H1 (cell line): ENCODE measurements at regions not wholly inside any gene's neighbourhood (a gene's known extent, or its start where the extent isn't known, plus 50 kb on each side); places are given as distances from the start of the nearest gene placed in this dataset.

Experiments used
- CTCF ChIA-PET: fragments of 300-600 bp; sonication (Branson Sonifier 250); formaldehyde crosslinking; loops from one replicate; lab custom pipeline; 2021; ENCODE audit not compliant: partially characterized antibody; lab: Charles Lee
- POLR2A ChIA-PET: fragments of 300-600 bp; sonication (Branson Sonifier 250); formaldehyde crosslinking; loops from one replicate; lab custom pipeline; 2021; ENCODE audit warnings: inconsistent platforms; ENCODE audit not compliant: partially characterized antibody; lab: Charles Lee
- DNase-seq, 2 experiments: peaks; one replicate each; pipeline versions ENCODE4 v3.0.0 to v3.0.0-alpha.2; 2010 to 2022; ENCODE audit warnings: low spot score in 2 of 2, low read depth in 1 of 2, mixed read lengths in 1 of 2
- FAIRE-seq: peaks from 2 replicates; lab custom pipeline; 2011; peaks lifted over from hg19 to GRCh38; lab: Jason Lieb, UNC
- H2AFZ ChIP-seq: 2 replicates; pipeline ENCODE4 v1.8.1; 2012; ENCODE audit warnings: low read length, inconsistent platforms
- H2AK5ac ChIP-seq: 2 replicates; pipeline ENCODE4 v1.6.1; 2013; ENCODE audit warnings: low read depth, low read length
- H2BK120ac ChIP-seq: replicated peaks from 2 replicates; pipeline ENCODE3; 2013; ENCODE audit warnings: low read depth, low read length, inconsistent platforms
- H2BK12ac ChIP-seq: 2 replicates; pipeline ENCODE4 v1.6.1; 2013; ENCODE audit warnings: low read depth, low read length
- H2BK15ac ChIP-seq: 2 replicates; pipeline ENCODE4 v1.6.1; 2013; ENCODE audit warnings: low read length
- H2BK20ac ChIP-seq: 2 replicates; pipeline ENCODE4 v1.6.1; 2013; ENCODE audit warnings: low read length
- H2BK5ac ChIP-seq: 2 replicates; pipeline ENCODE4 v1.6.1; 2013; ENCODE audit warnings: low read depth, low read length
- H3K14ac ChIP-seq: 2 replicates; pipeline ENCODE4 v1.6.1; 2013; ENCODE audit warnings: inconsistent platforms; ENCODE audit not compliant: insufficient read length
- H3K18ac ChIP-seq: 2 replicates; pipeline ENCODE4 v1.6.1; 2013; ENCODE audit warnings: low read length; ENCODE audit errors: extremely low read depth
- H3K23ac ChIP-seq: 2 replicates; pipeline ENCODE4 v1.6.1; 2013; ENCODE audit warnings: inconsistent platforms; ENCODE audit not compliant: insufficient read length
- H3K23me2 ChIP-seq: 2 replicates; pipeline ENCODE4 v1.6.1; 2013; ENCODE audit warnings: low read depth, low read length
- H3K27ac ChIP-seq: 2 replicates; pipeline ENCODE4 v1.6.1; 2011; ENCODE audit warnings: low read depth, low read length, inconsistent platforms
- H3K27me3 ChIP-seq, 4 experiments: replicated peaks in 1 of 4; 1 replicate in 1 of 4; 2 replicates in 3 of 4; pipeline versions ENCODE4 v1.6.1 to v1.8.1; 2011 to 2013; ENCODE audit warnings: low read length in 3 of 4, mild to moderate bottlenecking in 3 of 4, inconsistent platforms in 2 of 4, mixed read lengths in 2 of 4, moderate library complexity in 1 of 4; ENCODE audit not compliant: control insufficient read depth in 3 of 4, insufficient read depth in 3 of 4; ENCODE audit errors: extremely low read depth in 1 of 4
- H3K36me3 ChIP-seq, 4 experiments: 2 replicates each; pipeline versions ENCODE4 v1.6.1 to v1.8.1; 2011 to 2013; ENCODE audit warnings: mild to moderate bottlenecking in 4 of 4, low read length in 3 of 4, moderate library complexity in 2 of 4, control low read depth in 1 of 4, inconsistent platforms in 1 of 4; ENCODE audit not compliant: insufficient read depth in 4 of 4, control insufficient read depth in 2 of 4
- H3K4ac ChIP-seq: replicated peaks from 2 replicates; pipeline ENCODE3; 2013; ENCODE audit warnings: low read length, low read depth, mixed read lengths, inconsistent platforms; ENCODE audit not compliant: insufficient read length
- H3K4me1 ChIP-seq, 4 experiments: replicated peaks in 1 of 4; 1 replicate in 1 of 4; 2 replicates in 3 of 4; pipeline versions ENCODE4 v1.6.1 to v1.8.1; 2011 to 2013; ENCODE audit warnings: low read length in 3 of 4, inconsistent platforms in 2 of 4, mixed read lengths in 1 of 4; ENCODE audit not compliant: insufficient read depth in 4 of 4, control insufficient read depth in 3 of 4
- H3K4me2 ChIP-seq, 2 experiments: 2 replicates each; pipeline versions ENCODE4 v1.6.1 to v1.8.1; 2011 to 2013; ENCODE audit warnings: low read depth in 2 of 2, low read length in 2 of 2, control low read depth in 1 of 2, inconsistent platforms in 1 of 2, mild to moderate bottlenecking in 1 of 2; ENCODE audit not compliant: insufficient read depth in 1 of 2
- H3K4me3 ChIP-seq, 4 experiments: fragments of 200-600, 300-600 bp in 1 of 4; sonication (generic), shearing (Covaris generic), sonication (Bioruptor Twin) in 1 of 4; 2 replicates each; pipeline versions ENCODE4 v1.5.1 to v1.8.1; 2011 to 2016; ENCODE audit warnings: low read length in 4 of 4, low read depth in 3 of 4, control low read depth in 2 of 4, inconsistent platforms in 2 of 4, mild to moderate bottlenecking in 2 of 4, mixed read lengths in 1 of 4, moderate library complexity in 1 of 4; ENCODE audit not compliant: insufficient read depth in 2 of 4; ENCODE audit errors: extremely low read depth in 1 of 4
- H3K56ac ChIP-seq: replicated peaks from 2 replicates; pipeline ENCODE3; 2013; ENCODE audit warnings: low read depth, mild to moderate bottlenecking, mixed read lengths, low read length, inconsistent platforms; ENCODE audit not compliant: insufficient read length
- H3K79me1 ChIP-seq: 2 replicates; pipeline ENCODE4 v1.6.1; 2013; ENCODE audit warnings: low read depth, low read length, control low read depth
- H3K79me2 ChIP-seq, 2 experiments: 2 replicates each; pipeline versions ENCODE4 v1.6.1 to v1.8.1; 2012 to 2013; ENCODE audit warnings: low read length in 2 of 2, mild to moderate bottlenecking in 2 of 2, inconsistent platforms in 1 of 2; ENCODE audit not compliant: insufficient read depth in 2 of 2, control insufficient read depth in 1 of 2
- H3K9ac ChIP-seq, 4 experiments: replicated peaks in 1 of 4; 1 replicate in 1 of 4; 2 replicates in 3 of 4; pipeline versions ENCODE4 v1.6.1 to v1.8.1; 2011 to 2013; ENCODE audit warnings: low read depth in 3 of 4, low read length in 3 of 4, control low read depth in 2 of 4, mild to moderate bottlenecking in 2 of 4, moderate library complexity in 2 of 4, inconsistent platforms in 1 of 4; ENCODE audit errors: extremely low read depth in 1 of 4
- H3K9me3 ChIP-seq, 2 experiments: 2 replicates each; pipeline versions ENCODE4 v1.6.1 to v1.8.1; 2012 to 2013; ENCODE audit warnings: mild to moderate bottlenecking in 2 of 2, moderate library complexity in 2 of 2, control low read depth in 1 of 2, inconsistent platforms in 1 of 2, low read depth in 1 of 2, low read length in 1 of 2, mixed read lengths in 1 of 2; ENCODE audit not compliant: insufficient read depth in 2 of 2
- H4K20me1 ChIP-seq, 2 experiments: replicated peaks in 1 of 2; 2 replicates each; pipeline versions ENCODE3 to v1.8.1; 2011 to 2013; ENCODE audit warnings: inconsistent platforms in 2 of 2, low read length in 2 of 2, mild to moderate bottlenecking in 1 of 2; ENCODE audit not compliant: insufficient read depth in 2 of 2, control insufficient read depth in 1 of 2
- H4K5ac ChIP-seq: 2 replicates; pipeline ENCODE4 v1.6.1; 2013; ENCODE audit warnings: low read length, low read depth, mixed read lengths, inconsistent platforms; ENCODE audit not compliant: insufficient read length
- H4K8ac ChIP-seq: 2 replicates; pipeline ENCODE4 v1.8.0; 2013; ENCODE audit warnings: mild to moderate bottlenecking, moderate library complexity, low read length, inconsistent platforms; ENCODE audit not compliant: insufficient read depth; ENCODE audit errors: extremely low read depth
- H4K91ac ChIP-seq: replicated peaks from 2 replicates; pipeline ENCODE3; 2013; ENCODE audit warnings: low read length, mixed read lengths, inconsistent platforms; ENCODE audit not compliant: insufficient read length
- ATF2 ChIP-seq: IDR thresholded peaks from 2 replicates; pipeline ENCODE4 v1.6.1; 2012; ENCODE audit warnings: low read length, inconsistent platforms
- ATF3 ChIP-seq: IDR thresholded peaks from 2 replicates; pipeline ENCODE4 v1.6.1; 2011; ENCODE audit warnings: low read depth, mild to moderate bottlenecking, low read length; ENCODE audit not compliant: insufficient read depth
- BACH1 ChIP-seq: IDR thresholded peaks from 2 replicates; pipeline ENCODE4 v1.6.1; 2012; ENCODE audit warnings: low read length, improper control_type of control experiment
- CHD1 ChIP-seq: IDR thresholded peaks from 2 replicates; pipeline ENCODE4 v1.6.1; 2012; ENCODE audit warnings: low read depth, low read length, improper control_type of control experiment
- CTBP2 ChIP-seq: IDR thresholded peaks from 2 replicates; pipeline ENCODE4 v1.7.0; 2011; ENCODE audit warnings: borderline replicate concordance, mild to moderate bottlenecking, moderate library complexity, mixed read lengths, low read length; ENCODE audit not compliant: insufficient read depth, insufficient read length
- EZH2 ChIP-seq: fragments of 200-600 bp; sonication (generic); IDR thresholded peaks from 2 replicates; pipeline ENCODE4 v1.7.1; 2012; ENCODE audit warnings: low read depth, mild to moderate bottlenecking, moderate library complexity, low read length, inconsistent platforms; ENCODE audit not compliant: severe bottlenecking
- POLR2AphosphoS5 ChIP-seq: IDR thresholded peaks from 2 replicates; pipeline ENCODE4 v1.6.1; 2011; ENCODE audit warnings: low read depth, low read length
- SIN3A ChIP-seq, 2 experiments: IDR thresholded peaks in 1 of 2; conservative IDR thresholded peaks in 1 of 2; 2 replicates each; pipeline ENCODE4 v1.6.1; 2011 to 2012; ENCODE audit warnings: low read length in 2 of 2, improper control_type of control experiment in 1 of 2, low read depth in 1 of 2, mild to moderate bottlenecking in 1 of 2
- SIRT6 ChIP-seq: IDR thresholded peaks from one replicate; pipeline ENCODE4 v1.7.1; 2012; ENCODE audit warnings: low read length, inconsistent platforms

DNA sequence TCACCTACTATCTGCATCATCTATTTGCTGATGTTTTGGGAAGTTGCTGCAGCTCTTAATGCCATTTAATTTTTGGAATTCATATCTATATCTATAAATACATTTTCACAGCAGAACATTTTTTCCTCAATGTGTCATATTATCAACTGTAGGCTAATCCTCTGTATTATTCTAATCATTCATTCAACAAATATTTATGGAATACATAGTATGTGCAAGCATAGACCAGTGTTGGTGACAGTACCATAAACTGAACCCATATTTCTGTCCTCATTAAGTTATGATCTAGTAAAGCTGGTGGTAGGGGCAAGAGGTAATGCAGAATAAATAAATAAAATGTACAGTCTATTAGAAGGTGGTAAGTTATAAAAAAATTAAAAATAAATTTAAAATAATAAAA lies 585.3 kb upstream of the BCHE start:
- Histone ChIP-seq H2AK5ac (no peak overlapping the region), H2BK12ac (no peak overlapping the region), H3K36me3 (no peaks in the 10 kb centered on the region), H4K91ac (no peak overlapping the region), H3K4me2 (no peak overlapping the region), H2BK120ac (no peak overlapping the region), H3K79me2 (no peaks in the 10 kb centered on the region), H3K9ac (no peak overlapping the region), H3K4me1 (no peaks in the 10 kb centered on the region; a peak in 1 of 7 replicates), H2BK15ac (no peak overlapping the region), H2AFZ (no peak overlapping the region), H3K18ac (no peak overlapping the region), H3K27ac (no peak overlapping the region), H3K79me1 (no peaks in the 10 kb centered on the region), H3K23ac (no peak overlapping the region), H2BK20ac (no peak overlapping the region), H3K9me3 (peaks cover 0 to 7% of the 10 kb centered on the region in 2 experiments; a peak in 1 of 4 replicates), H3K14ac (no peak overlapping the region), H3K4me3 (no peak overlapping the region), H3K23me2 (no peaks in the 10 kb centered on the region), H4K8ac (no peak overlapping the region), H4K20me1 (no peaks in the 10 kb centered on the region), H3K27me3 (no peaks in the 10 kb centered on the region), H3K4ac (no peak overlapping the region), H2BK5ac (no peak overlapping the region), H4K5ac (no peak overlapping the region), H3K56ac (no peak overlapping the region)
- no peak for FAIRE-seq
- no peak for DNase-seq
- TF ChIP-seq BACH1 (no peak), CTBP2 (no peak), CHD1 (no peak), EZH2 (no peak), POLR2AphosphoS5 (no peak), SIRT6 (no peak), SIN3A (conservative IDR thresholded peaks at IDR 0.05 in 1 of 2, IDR thresholded peaks at IDR 0.05 in 1 of 2; ENCODE audit: low read depth in 1 of 2, low read length in 2 of 2) (no peak), ATF3 (no peak), ATF2 (no peak)
- ChIA-PET POLR2A (no interaction called here), CTCF (no interaction called here)
